Naive B cell (primary cell): ENCODE measurements at regions not wholly inside any gene's neighbourhood (a gene's known extent, or its start where the extent isn't known, plus 50 kb on each side); places are given as distances from the start of the nearest gene placed in this dataset.

Experiments
- ATAC-seq, 2 donors: fragments of 150-1000 bp; cut with Tn5 transposase; 2 replicates each; pipeline ENCODE4 v1.10.0; 2021; ENCODE audit warnings: low read depth in 2 of 2, mild to moderate bottlenecking in 2 of 2, moderate library complexity in 2 of 2
- DNase-seq: peaks from one replicate; pipeline ENCODE4 v3.0.0; 2022
- H3K27ac Mint-ChIP-seq, 6 donors: one replicate each; pipeline ENCODE4 v1.8.0; 2020 to 2022; ENCODE audit warnings: mild to moderate bottlenecking in 6 of 6, mixed read lengths in 6 of 6, moderate library complexity in 5 of 6, inconsistent platforms in 2 of 6
- H3K27me3 Mint-ChIP-seq, 3 donors: one replicate each; pipeline ENCODE4 v1.8.0; 2021 to 2022; ENCODE audit warnings: mixed read lengths in 3 of 3, mild to moderate bottlenecking in 1 of 3
- H3K36me3 Mint-ChIP-seq, 2 donors: one replicate each; pipeline ENCODE4 v1.8.0; 2020 to 2022; ENCODE audit warnings: mixed read lengths in 2 of 2, inconsistent platforms in 1 of 2, mild to moderate bottlenecking in 1 of 2
- H3K4me1 Mint-ChIP-seq, 3 donors: one replicate each; pipeline ENCODE4 v1.8.0; 2020 to 2022; ENCODE audit warnings: mixed read lengths in 3 of 3, inconsistent platforms in 1 of 3, mild to moderate bottlenecking in 1 of 3, moderate library complexity in 1 of 3
- H3K4me3 Mint-ChIP-seq, 8 donors: one replicate each; pipeline ENCODE4 v1.8.0; 2020 to 2022; ENCODE audit warnings: mild to moderate bottlenecking in 8 of 8, mixed read lengths in 8 of 8, moderate library complexity in 8 of 8, inconsistent platforms in 2 of 8
- H3K9me3 Mint-ChIP-seq, 7 donors: one replicate each; pipeline ENCODE4 v1.8.0; 2020 to 2022; ENCODE audit warnings: mixed read lengths in 7 of 7, mild to moderate bottlenecking in 5 of 7, inconsistent platforms in 2 of 7, moderate library complexity in 1 of 7

GRCh38 chr5:173378727-173379126 is 50.5 kb upstream of the STC2 start:
- Mint-ChIP-seq H3K9me3 (peaks cover 3 to 17% (median 4%) of the 10 kb centered on the region in 7 donors), H3K27ac (no peak overlapping the region), H3K4me3 (no peak overlapping the region), H3K27me3 (peaks cover 7 to 40% (median 11%) of the 10 kb centered on the region in 3 donors), H3K4me1 (no peaks in the 10 kb centered on the region), H3K36me3 (no peaks in the 10 kb centered on the region)
- no peak for ATAC-seq
- no peak for DNase-seq
